Caco-2 (cell line): ENCODE measurements at regions not wholly inside any gene's neighbourhood (a gene's known extent, or its start where the extent isn't known, plus 50 kb on each side); places are given as distances from the start of the nearest gene placed in this dataset.

Experiments
- BruUV-seq: library from RNA; stranded (reverse); fragments of 400-500 nt; replicated peaks from 2 replicates; lab custom pipeline; 2021; lab: Mats Ljungman, UMichigan
- CTCF ChIA-PET: fragments of 300-600 bp; sonication (Branson Sonifier 250); formaldehyde crosslinking; loops from one replicate; lab custom pipeline; 2022; ENCODE audit warnings: antibody characterized with exemption; lab: Charles Lee
- POLR2A ChIA-PET: fragments of 300-600 bp; sonication (Branson Sonifier 250); formaldehyde crosslinking; loops from one replicate; lab custom pipeline; 2022; ENCODE audit warnings: antibody characterized with exemption; lab: Charles Lee
- DNase-seq, 2 experiments: peaks; one replicate each; pipeline versions ENCODE4 v3.0.0 to v3.0.0-alpha.2; 2020 to 2022
- H3K27me3 ChIP-seq: replicated peaks from 2 replicates; pipeline ENCODE4 v1.6.0; 2011; ENCODE audit warnings: low read length; ENCODE audit not compliant: control insufficient read depth, insufficient read depth
- H3K36me3 ChIP-seq: 2 replicates; pipeline ENCODE4 v1.5.1; 2011; ENCODE audit warnings: low read length; ENCODE audit not compliant: control insufficient read depth, insufficient read depth
- H3K4me1 ChIP-seq: fragments of 250-450 bp; sonication (Bioruptor Pico); 2 replicates; pipeline ENCODE4 v1.5.1; 2020; ENCODE audit warnings: mild to moderate bottlenecking
- H3K4me3 ChIP-seq: 2 replicates; pipeline ENCODE4 v1.5.1; 2011; ENCODE audit warnings: low read depth, mild to moderate bottlenecking, control low read depth, low read length
- H3K9me3 ChIP-seq: fragments of 250-450 bp; sonication (Bioruptor Pico); 2 replicates; pipeline ENCODE4 v1.5.1; 2020; ENCODE audit warnings: mild to moderate bottlenecking, moderate library complexity
- H3K27ac Mint-ChIP-seq: one replicate; pipeline ENCODE4 v1.8.0; 2022; ENCODE audit warnings: mixed read lengths; ENCODE audit not compliant: unreplicated experiment
- H3K27me3 Mint-ChIP-seq: one replicate; pipeline ENCODE4 v1.8.0; 2022; ENCODE audit warnings: mixed read lengths; ENCODE audit not compliant: insufficient read depth, unreplicated experiment
- H3K36me3 Mint-ChIP-seq: one replicate; pipeline ENCODE4 v1.8.0; 2022; ENCODE audit warnings: mild to moderate bottlenecking, mixed read lengths; ENCODE audit not compliant: insufficient read depth, unreplicated experiment
- H3K4me1 Mint-ChIP-seq: one replicate; pipeline ENCODE4 v1.8.0; 2022; ENCODE audit warnings: low read depth, mixed read lengths; ENCODE audit not compliant: unreplicated experiment
- H3K4me3 Mint-ChIP-seq: one replicate; pipeline ENCODE4 v1.8.0; 2022; ENCODE audit warnings: mild to moderate bottlenecking, moderate library complexity, mixed read lengths; ENCODE audit not compliant: unreplicated experiment
- H3K9me3 Mint-ChIP-seq: one replicate; pipeline ENCODE4 v1.8.0; 2022; ENCODE audit warnings: mixed read lengths; ENCODE audit not compliant: unreplicated experiment
- intact Hi-C: fragments of 100-400 bp; cut with micrococcal nuclease; formaldehyde crosslinking; loops from one replicate; pipeline ENCODE4 v1.10.0; 2022; ENCODE audit not compliant: unreplicated experiment
- TF ChIP-seq, protein P1 (sequence below), 2 experiments: fragments of 200-600 bp in 1 of 2; IDR thresholded peaks; 1 replicate in 1 of 2; 2 replicates in 1 of 2; pipeline versions ENCODE4 v1.5.1 to v1.8.0; 2011 to 2022; ENCODE audit warnings: antibody characterized with exemption in 1 of 2, control low read depth in 1 of 2, inconsistent platforms in 1 of 2, low read depth in 1 of 2, low read length in 1 of 2, mild to moderate bottlenecking in 1 of 2, moderate library complexity in 1 of 2; ENCODE audit not compliant: insufficient read depth in 1 of 2, severe bottlenecking in 1 of 2, unreplicated experiment in 1 of 2

DNA sequence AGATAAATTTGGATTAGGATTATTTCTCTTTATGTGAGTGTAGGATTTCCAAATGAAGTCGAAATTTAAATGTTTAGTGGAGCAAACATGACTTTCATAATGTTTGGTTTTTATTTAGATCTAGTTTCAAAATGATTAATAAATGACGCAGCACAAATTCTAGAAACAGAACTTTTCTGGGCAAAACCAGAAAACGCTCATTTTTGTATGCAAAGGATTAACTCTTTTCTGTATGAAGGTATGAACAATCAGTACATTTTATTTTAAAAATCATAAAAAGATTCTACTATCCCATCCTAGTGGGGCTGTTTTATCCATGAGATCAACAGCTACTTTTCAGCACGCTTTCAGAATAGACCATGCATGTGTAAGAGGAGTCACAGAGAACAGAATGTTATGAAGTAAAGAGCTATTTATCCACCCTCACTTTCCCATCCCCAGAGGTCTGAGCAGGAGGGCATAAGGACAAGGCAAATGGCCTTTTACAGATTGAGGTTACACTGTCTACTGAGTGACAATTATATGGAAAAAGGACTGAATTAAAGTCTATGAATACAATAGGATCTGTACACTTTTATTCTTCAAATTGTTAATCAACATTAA lies 270.8 kb downstream of the ZEB2 start:
- Mint-ChIP-seq H3K27ac (no peak overlapping the region), H3K36me3 (no peaks in the 10 kb centered on the region), H3K27me3 (no peaks in the 10 kb centered on the region), H3K9me3 (peaks cover 11% of the 10 kb centered on the region), H3K4me1 (no peaks in the 10 kb centered on the region), H3K4me3 (no peak overlapping the region)
- intact Hi-C loops: no loop called here
- Histone ChIP-seq H3K9me3 (peaks cover 8% of the 10 kb centered on the region; the same call in 1 of the 2 replicates), H3K36me3 (no peaks in the 10 kb centered on the region), H3K4me3 (no peak overlapping the region), H3K4me1 (no peaks in the 10 kb centered on the region), H3K27me3 (no peaks in the 10 kb centered on the region)
- no peak for DNase-seq
- ChIA-PET POLR2A (interaction anchor here (0.7 kb wide), 1 partner anchor 32 kb away, joined by 5 read pairs; no protein-coding TSS in a partner anchor), CTCF (no interaction called here)
- BruUV-seq: no TSS peak
- TF ChIP-seq, protein P1, sequence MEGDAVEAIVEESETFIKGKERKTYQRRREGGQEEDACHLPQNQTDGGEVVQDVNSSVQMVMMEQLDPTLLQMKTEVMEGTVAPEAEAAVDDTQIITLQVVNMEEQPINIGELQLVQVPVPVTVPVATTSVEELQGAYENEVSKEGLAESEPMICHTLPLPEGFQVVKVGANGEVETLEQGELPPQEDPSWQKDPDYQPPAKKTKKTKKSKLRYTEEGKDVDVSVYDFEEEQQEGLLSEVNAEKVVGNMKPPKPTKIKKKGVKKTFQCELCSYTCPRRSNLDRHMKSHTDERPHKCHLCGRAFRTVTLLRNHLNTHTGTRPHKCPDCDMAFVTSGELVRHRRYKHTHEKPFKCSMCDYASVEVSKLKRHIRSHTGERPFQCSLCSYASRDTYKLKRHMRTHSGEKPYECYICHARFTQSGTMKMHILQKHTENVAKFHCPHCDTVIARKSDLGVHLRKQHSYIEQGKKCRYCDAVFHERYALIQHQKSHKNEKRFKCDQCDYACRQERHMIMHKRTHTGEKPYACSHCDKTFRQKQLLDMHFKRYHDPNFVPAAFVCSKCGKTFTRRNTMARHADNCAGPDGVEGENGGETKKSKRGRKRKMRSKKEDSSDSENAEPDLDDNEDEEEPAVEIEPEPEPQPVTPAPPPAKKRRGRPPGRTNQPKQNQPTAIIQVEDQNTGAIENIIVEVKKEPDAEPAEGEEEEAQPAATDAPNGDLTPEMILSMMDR (IDR thresholded peaks at IDR 0.05; ENCODE audit: insufficient read depth in 1 of 2, low read depth in 1 of 2, low read length in 1 of 2, severe bottlenecking in 1 of 2, unreplicated experiment in 1 of 2): no peak

DNA sequence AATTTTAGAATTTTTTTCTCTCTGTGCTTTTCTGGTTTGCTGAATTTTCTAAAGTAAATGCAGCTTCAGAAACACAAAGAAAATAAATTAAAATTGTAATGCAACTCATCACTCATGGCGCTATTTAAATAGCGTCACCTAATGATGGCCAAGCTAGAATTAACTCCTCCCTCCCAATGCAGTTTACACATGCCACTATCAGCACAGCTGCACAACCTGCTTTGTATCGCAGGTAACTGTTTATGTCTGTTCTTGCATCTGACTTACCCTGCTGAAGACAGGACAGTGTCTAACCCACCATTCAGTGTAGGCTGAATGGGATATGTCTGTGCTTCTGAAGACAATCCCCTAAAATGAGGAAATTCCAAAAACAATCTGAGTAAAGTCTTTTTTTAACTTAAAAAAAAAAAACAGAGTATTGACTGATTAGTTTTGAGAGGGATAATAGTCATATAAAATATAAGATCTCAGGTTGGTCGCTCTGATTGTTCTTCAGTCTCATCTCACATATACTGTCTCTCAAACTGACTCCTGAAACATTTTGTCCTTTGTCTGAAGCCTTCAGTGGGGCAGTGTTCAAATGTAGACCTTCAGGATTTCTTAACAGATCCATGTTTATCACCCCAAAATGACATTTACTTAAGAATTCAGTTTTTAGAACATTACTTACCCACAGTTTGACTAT lies 271.4 kb downstream of the ZEB2 start:
- Mint-ChIP-seq H3K9me3 (peaks cover 10% of the 10 kb centered on the region), H3K36me3 (no peaks in the 10 kb centered on the region), H3K4me3 (no peak overlapping the region), H3K27ac (no peak overlapping the region), H3K27me3 (no peaks in the 10 kb centered on the region), H3K4me1 (no peaks in the 10 kb centered on the region)
- intact Hi-C loops: no loop called here
- TF ChIP-seq, protein P1 (IDR thresholded peaks at IDR 0.05; ENCODE audit: insufficient read depth in 1 of 2, low read depth in 1 of 2, low read length in 1 of 2, severe bottlenecking in 1 of 2, unreplicated experiment in 1 of 2): no peak
- H3K27me3 ChIP-seq: no peaks in the 10 kb centered on the region
- CTCF ChIA-PET: no interaction called here
- H3K36me3 ChIP-seq: no peaks in the 10 kb centered on the region
- POLR2A ChIA-PET: no interaction called here
- BruUV-seq: no TSS peak
- no peaks in the 10 kb centered on the region for H3K4me1 ChIP-seq
- no peak for DNase-seq
- no peak overlapping the region for H3K4me3 ChIP-seq
- H3K9me3 ChIP-seq: peaks cover 3% of the 10 kb centered on the region; the same call in 1 of the 2 replicates

- no TSS peak for BruUV-seq
- Histone ChIP-seq H3K36me3 (no peaks in the 10 kb centered on the region), H3K4me3 (no peak overlapping the region), H3K4me1 (no peaks in the 10 kb centered on the region), H3K9me3 (no peaks in the 10 kb centered on the region), H3K27me3 (no peaks in the 10 kb centered on the region)
- no peak for DNase-seq
- intact Hi-C loops: no loop called here
- ChIA-PET POLR2A (no interaction called here), CTCF (no interaction called here)
- Mint-ChIP-seq H3K4me3 (no peak overlapping the region), H3K4me1 (peaks cover 7% of the 10 kb centered on the region), H3K27ac (no peak overlapping the region), H3K36me3 (no peaks in the 10 kb centered on the region), H3K9me3 (no peaks in the 10 kb centered on the region), H3K27me3 (no peaks in the 10 kb centered on the region)
- TF ChIP-seq, protein P1 (IDR thresholded peaks at IDR 0.05; ENCODE audit: insufficient read depth in 1 of 2, low read depth in 1 of 2, low read length in 1 of 2, severe bottlenecking in 1 of 2, unreplicated experiment in 1 of 2): no peak
These were observed 275.0 kb downstream of the ZEB2 start for GRCh38 chr2:144244938-144245337.
